NB4 (cell line): ENCODE measurements at regions not wholly inside any gene's neighbourhood (a gene's known extent, or its start where the extent isn't known, plus 50 kb on each side); places are given as distances from the start of the nearest gene placed in this dataset.

Experiments
- DNase-seq: peaks from one replicate; pipeline ENCODE4 v3.0.0; 2010; ENCODE audit warnings: low read depth
- H3K4me3 ChIP-seq: one replicate; pipeline ENCODE4 v1.5.1; 2011; ENCODE audit warnings: mild to moderate bottlenecking, low read depth, low read length, moderate library complexity
- CTCF ChIP-seq: IDR thresholded peaks from one replicate; pipeline ENCODE4 v1.5.1; 2012; ENCODE audit warnings: low read depth, low read length
- MAX ChIP-seq: IDR thresholded peaks from 2 replicates; pipeline ENCODE4 v1.6.1; 2011; ENCODE audit warnings: low read depth, low read length
- MYC ChIP-seq: IDR thresholded peaks from 2 replicates; pipeline ENCODE4 v1.6.1; 2011; ENCODE audit warnings: low read depth, low read length
- POLR2A ChIP-seq: IDR thresholded peaks from 2 replicates; pipeline ENCODE4 v1.6.1; 2011; ENCODE audit warnings: mild to moderate bottlenecking; ENCODE audit not compliant: insufficient read length; ENCODE audit errors: extremely low read depth

- no peak overlapping the region for H3K4me3 ChIP-seq
- TF ChIP-seq MAX (no peak), MYC (no peak), POLR2A (no peak), CTCF (no peak)
- DNase-seq, result no peak
Observed at GRCh38 chr2:149826471-149827125, 239.0 kb upstream of the MMADHC start.

- DNase-seq, result no peak
- TF ChIP-seq MAX (no peak), MYC (no peak), POLR2A (no peak)
- H3K4me3 ChIP-seq, result no peak overlapping the region
Observed at GRCh38 chr2:149825473-149825872, 237.9 kb upstream of the MMADHC start.

- no peak for DNase-seq
- H3K4me3 ChIP-seq, result no peak overlapping the region
- no peak for TF ChIP-seq MYC
- no peak for TF ChIP-seq POLR2A
- TF ChIP-seq MAX, result no peak
- no peak for TF ChIP-seq CTCF
Observed at GRCh38 chr2:149824136-149824535, 236.6 kb upstream of the MMADHC start.

GRCh38 chr2:149819356-149819957 lies 231.9 kb upstream of the MMADHC start:
- TF ChIP-seq MYC, result no peak
- TF ChIP-seq POLR2A, result no peak
- TF ChIP-seq CTCF, result no peak
- no peak for TF ChIP-seq MAX
- DNase-seq, result no peak

GRCh38 chr2:149816756-149817551 lies 229.4 kb upstream of the MMADHC start:
- H3K4me3 ChIP-seq, result no peak overlapping the region
- no peak for DNase-seq
- TF ChIP-seq MYC (no peak), MAX (no peak), CTCF (no peak), POLR2A (no peak)

More at GRCh38 chr2:149819356-149819957, 231.9 kb upstream of the MMADHC start:
- no peak overlapping the region for H3K4me3 ChIP-seq

- no peak for TF ChIP-seq CTCF
- no peak for TF ChIP-seq MYC
- TF ChIP-seq MAX, result no peak
- no peak for TF ChIP-seq POLR2A
- DNase-seq, result no peak
- no peak overlapping the region for H3K4me3 ChIP-seq
Observed at GRCh38 chr2:149815941-149816340, 228.4 kb upstream of the MMADHC start.
